Hepatocyte (in vitro differentiated cells): ENCODE measurements at regions not wholly inside any gene's neighbourhood (a gene's known extent, or its start where the extent isn't known, plus 50 kb on each side); places are given as distances from the start of the nearest gene placed in this dataset.
"Not testable (repeated sequence)": the region's sequence is repeated elsewhere in the genome, so short reads cannot be mapped to it uniquely, and the experiment has no call there.

ENCODE experiments used
- EZH2 ChIP-seq: fragments of 200-600 bp; sonication (generic); IDR thresholded peaks from 2 replicates; pipeline ENCODE4 v1.6.1; 2016; ENCODE audit warnings: antibody characterized with exemption, mild to moderate bottlenecking, borderline replicate concordance
- TF ChIP-seq, protein P1 (sequence below): fragments of 200-600 bp; sonication (generic); IDR thresholded peaks from 2 replicates; pipeline ENCODE4 v1.5.1; 2016; ENCODE audit warnings: antibody characterized with exemption, mild to moderate bottlenecking; ENCODE audit not compliant: poor library complexity

DNA sequence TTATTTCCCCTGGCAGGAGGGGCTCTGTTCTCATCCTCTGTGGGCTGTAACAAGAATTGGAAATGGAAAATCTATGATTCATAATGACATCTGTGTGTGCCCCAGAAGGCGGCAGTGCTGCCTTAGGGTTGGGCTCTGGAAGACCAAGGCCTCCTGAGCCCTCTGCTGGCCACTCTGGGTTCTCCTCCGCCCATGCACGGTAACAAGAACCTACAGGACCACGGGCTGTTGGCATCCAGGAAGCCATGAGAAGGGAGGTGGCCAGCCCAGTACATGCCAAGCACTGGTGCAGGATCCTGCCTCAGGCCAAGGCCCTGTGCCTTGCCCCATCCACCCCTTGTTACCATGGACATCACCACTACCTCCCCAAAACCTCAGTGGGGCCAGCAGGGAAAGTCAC, 454.2 kb downstream of the TP53TG3F start:
- TF ChIP-seq, protein P1, sequence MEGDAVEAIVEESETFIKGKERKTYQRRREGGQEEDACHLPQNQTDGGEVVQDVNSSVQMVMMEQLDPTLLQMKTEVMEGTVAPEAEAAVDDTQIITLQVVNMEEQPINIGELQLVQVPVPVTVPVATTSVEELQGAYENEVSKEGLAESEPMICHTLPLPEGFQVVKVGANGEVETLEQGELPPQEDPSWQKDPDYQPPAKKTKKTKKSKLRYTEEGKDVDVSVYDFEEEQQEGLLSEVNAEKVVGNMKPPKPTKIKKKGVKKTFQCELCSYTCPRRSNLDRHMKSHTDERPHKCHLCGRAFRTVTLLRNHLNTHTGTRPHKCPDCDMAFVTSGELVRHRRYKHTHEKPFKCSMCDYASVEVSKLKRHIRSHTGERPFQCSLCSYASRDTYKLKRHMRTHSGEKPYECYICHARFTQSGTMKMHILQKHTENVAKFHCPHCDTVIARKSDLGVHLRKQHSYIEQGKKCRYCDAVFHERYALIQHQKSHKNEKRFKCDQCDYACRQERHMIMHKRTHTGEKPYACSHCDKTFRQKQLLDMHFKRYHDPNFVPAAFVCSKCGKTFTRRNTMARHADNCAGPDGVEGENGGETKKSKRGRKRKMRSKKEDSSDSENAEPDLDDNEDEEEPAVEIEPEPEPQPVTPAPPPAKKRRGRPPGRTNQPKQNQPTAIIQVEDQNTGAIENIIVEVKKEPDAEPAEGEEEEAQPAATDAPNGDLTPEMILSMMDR: not testable (repeated sequence)
- not testable (repeated sequence) for TF ChIP-seq EZH2
